OCI-LY7 (cell line): ENCODE measurements at regions not wholly inside any gene's neighbourhood (a gene's known extent, or its start where the extent isn't known, plus 50 kb on each side); places are given as distances from the start of the nearest gene placed in this dataset.

ENCODE experiments used
- CTCF ChIP-seq: fragments of 200-600 bp; sonication (generic); conservative IDR thresholded peaks from 2 replicates; pipeline ENCODE4 v1.5.1; 2014; ENCODE audit warnings: mild to moderate bottlenecking, antibody characterized with exemption, low read length, moderate library complexity, mixed read lengths
- EZH2phosphoT487 ChIP-seq: fragments of 200-600 bp; sonication (generic); IDR thresholded peaks from 2 replicates; pipeline ENCODE4 v1.6.1; 2018; ENCODE audit warnings: low read depth, borderline replicate concordance, mild to moderate bottlenecking, mixed run types, antibody characterized with exemption, low read length, moderate library complexity, mixed read lengths

GRCh38 chr13:99868767-99869166, 102.8 kb downstream of the ZIC5 start:
- TF ChIP-seq EZH2phosphoT487 (no peak), CTCF (no peak)
